ENCODE measurements at regions not wholly inside any gene's neighbourhood (a gene's known extent, or its start where the extent isn't known, plus 50 kb on each side); places are given as distances from the start of the nearest gene placed in this dataset.

GRCh38 chr11:26801601-26802000 lies 79.7 kb upstream of the SLC5A12 start:
- Histone ChIP-seq H3K36me3 (replicated peaks in 1 of 2; ENCODE audit: control insufficient read depth in 1 of 2, insufficient read depth in 2 of 2, low read length in 2 of 2) (no peaks in the 10 kb centered on the region), H2AFZ (ENCODE audit: low read length) (no peak overlapping the region), H3K9ac (ENCODE audit: insufficient read depth, low read depth, low read length) (no peak overlapping the region), H3K4me1 (ENCODE audit: insufficient read depth, low read length) (no peaks in the 10 kb centered on the region), H3K4me2 (ENCODE audit: low read depth, low read length) (no peak overlapping the region), H3K27ac (ENCODE audit: extremely low read length, insufficient read depth, low read length) (no peak overlapping the region), H4K20me1 (ENCODE audit: insufficient read depth, low read length) (no peaks in the 10 kb centered on the region), H3K27me3 (ENCODE audit: control insufficient read depth in 1 of 2, insufficient read depth in 2 of 2, low read length in 2 of 2) (no peaks in the 10 kb centered on the region), H3K9me3 (ENCODE audit: low read length) (no peaks in the 10 kb centered on the region), H3K4me3 (replicated peaks in 1 of 3; ENCODE audit: insufficient read depth in 1 of 3, low read depth in 2 of 3, low read length in 3 of 3) (no peak overlapping the region), H3K79me2 (ENCODE audit: insufficient read depth, low read length) (no peaks in the 10 kb centered on the region)
- 0% methylated on average over 1 of the region's 1 CpG for whole genome bisulfite sequencing (ENCODE audit: low lambda C conversion rate)
- ChIA-PET POLR2A (no interaction called here), CTCF (ENCODE audit: low intra/inter-chr PET ratio, low total read pairs) (no interaction called here)
- in situ Hi-C loops (cut with HindIII; ENCODE audit: extremely low pct_ligation_motif_present, low pct_unique_long_range_greater_than_20kb) = no loop called here
- intact Hi-C loops (cut with micrococcal nuclease; ENCODE audit: unreplicated experiment) = no loop called here
- FAIRE-seq = no peak
- no peak for TF ChIP-seq PAX8 (CRISPR knock-in tag; IDR thresholded peaks at IDR 0.05; ENCODE audit: borderline replicate concordance)
- no peak for TF ChIP-seq MTF2 (CRISPR knock-in tag; IDR thresholded peaks at IDR 0.05; ENCODE audit: borderline replicate concordance)
- no peak for TF ChIP-seq ZNF367 (CRISPR knock-in tag; IDR thresholded peaks at IDR 0.05; ENCODE audit: borderline replicate concordance)
- no peak for TF ChIP-seq SKI (IDR thresholded peaks at IDR 0.05; ENCODE audit: partially characterized antibody)
- no peak for TF ChIP-seq ZNF878 (CRISPR knock-in tag; IDR thresholded peaks at IDR 0.05)
- TF ChIP-seq PITX1 (CRISPR knock-in tag; IDR thresholded peaks at IDR 0.05) = no peak
- no peak for TF ChIP-seq PHF20 (CRISPR knock-in tag; IDR thresholded peaks at IDR 0.05)
- TF ChIP-seq KLF9 (CRISPR knock-in tag; IDR thresholded peaks at IDR 0.05; ENCODE audit: low read depth) = no peak
- no TSS peak for BruUV-seq (replicated peaks)
- DNase-seq (ENCODE audit: low spot score) = no peak
- ATAC-seq = no peak

DNA sequence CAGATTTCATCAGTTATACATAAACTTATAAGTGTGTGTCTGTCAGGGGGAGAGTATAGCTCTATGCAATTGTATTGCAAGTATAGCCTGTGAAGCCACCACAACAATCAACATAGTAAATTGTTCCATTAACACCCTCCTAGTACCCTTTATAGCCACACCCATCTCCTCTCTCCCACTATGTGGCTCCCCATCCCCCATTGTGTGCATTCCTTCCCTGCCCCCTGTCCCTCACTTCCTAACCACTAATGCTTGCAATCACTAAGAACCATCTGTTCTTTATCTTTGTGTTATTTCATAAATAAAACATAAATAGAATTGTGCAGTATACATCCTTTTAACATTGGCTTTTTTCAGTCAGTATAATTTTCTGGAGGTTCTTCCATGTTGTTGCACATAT lies 83.1 kb upstream of the SLC5A12 start:
- ChIA-PET CTCF (ENCODE audit: low intra/inter-chr PET ratio, low total read pairs) (no interaction called here), POLR2A (no interaction called here)
- in situ Hi-C loops (cut with HindIII; ENCODE audit: extremely low pct_ligation_motif_present, low pct_unique_long_range_greater_than_20kb) = no loop called here
- TF ChIP-seq, protein P1, sequence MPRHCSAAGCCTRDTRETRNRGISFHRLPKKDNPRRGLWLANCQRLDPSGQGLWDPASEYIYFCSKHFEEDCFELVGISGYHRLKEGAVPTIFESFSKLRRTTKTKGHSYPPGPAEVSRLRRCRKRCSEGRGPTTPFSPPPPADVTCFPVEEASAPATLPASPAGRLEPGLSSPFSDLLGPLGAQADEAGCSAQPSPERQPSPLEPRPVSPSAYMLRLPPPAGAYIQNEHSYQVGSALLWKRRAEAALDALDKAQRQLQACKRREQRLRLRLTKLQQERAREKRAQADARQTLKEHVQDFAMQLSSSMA (CRISPR knock-in tag; IDR thresholded peaks at IDR 0.05) = no peak
- no peak for TF ChIP-seq ZSCAN25 (CRISPR knock-in tag; IDR thresholded peaks at IDR 0.05)
- no peak for TF ChIP-seq ATF1 (CRISPR knock-in tag; IDR thresholded peaks at IDR 0.05)
- no peak for TF ChIP-seq ZNF891 (CRISPR knock-in tag; IDR thresholded peaks at IDR 0.05)
- no peak for TF ChIP-seq ZNF572 (CRISPR knock-in tag; IDR thresholded peaks at IDR 0.05)
- no peak for TF ChIP-seq ZNF446 (CRISPR knock-in tag; IDR thresholded peaks at IDR 0.05)
- TF ChIP-seq SNAPC2 (CRISPR knock-in tag; IDR thresholded peaks at IDR 0.05) = no peak
- TF ChIP-seq MTF1 (CRISPR knock-in tag; IDR thresholded peaks at IDR 0.05) = no peak
- TF ChIP-seq ZNF142 (CRISPR knock-in tag; IDR thresholded peaks at IDR 0.05) = no peak

More for the DNA sequence above, 83.1 kb upstream of the SLC5A12 start:
- Histone ChIP-seq H3K36me3 (replicated peaks in 1 of 2; ENCODE audit: control insufficient read depth in 1 of 2, insufficient read depth in 2 of 2, low read length in 2 of 2) (no peaks in the 10 kb centered on the region), H3K9ac (ENCODE audit: insufficient read depth, low read depth, low read length) (no peak overlapping the region), H3K27ac (ENCODE audit: extremely low read length, insufficient read depth, low read length) (no peak overlapping the region), H3K4me1 (ENCODE audit: insufficient read depth, low read length) (no peaks in the 10 kb centered on the region), H3K4me2 (ENCODE audit: low read depth, low read length) (no peak overlapping the region), H3K9me3 (ENCODE audit: low read length) (no peaks in the 10 kb centered on the region), H3K27me3 (ENCODE audit: control insufficient read depth in 1 of 2, insufficient read depth in 2 of 2, low read length in 2 of 2) (no peaks in the 10 kb centered on the region), H3K79me2 (ENCODE audit: insufficient read depth, low read length) (no peaks in the 10 kb centered on the region), H2AFZ (ENCODE audit: low read length) (no peak overlapping the region), H3K4me3 (replicated peaks in 1 of 3; ENCODE audit: insufficient read depth in 1 of 3, low read depth in 2 of 3, low read length in 3 of 3) (no peak overlapping the region), H4K20me1 (ENCODE audit: insufficient read depth, low read length) (no peaks in the 10 kb centered on the region)
- DNase-seq (ENCODE audit: low spot score) (no peak), ATAC-seq (no peak), FAIRE-seq (no peak)
- no TSS peak for BruUV-seq (replicated peaks)
- intact Hi-C loops (cut with micrococcal nuclease; ENCODE audit: unreplicated experiment) = no loop called here

All from HepG2 (cell line).